ENCODE measurements at regions not wholly inside any gene's neighbourhood (a gene's known extent, or its start where the extent isn't known, plus 50 kb on each side); places are given as distances from the start of the nearest gene placed in this dataset.
"Not testable (repeated sequence)": the region's sequence is repeated elsewhere in the genome, so short reads cannot be mapped to it uniquely, and the experiment has no call there.

GRCh38 chr6:14401246-14401645, 283.7 kb downstream of the CD83 start:
- DNase-seq, result no peak

DNA sequence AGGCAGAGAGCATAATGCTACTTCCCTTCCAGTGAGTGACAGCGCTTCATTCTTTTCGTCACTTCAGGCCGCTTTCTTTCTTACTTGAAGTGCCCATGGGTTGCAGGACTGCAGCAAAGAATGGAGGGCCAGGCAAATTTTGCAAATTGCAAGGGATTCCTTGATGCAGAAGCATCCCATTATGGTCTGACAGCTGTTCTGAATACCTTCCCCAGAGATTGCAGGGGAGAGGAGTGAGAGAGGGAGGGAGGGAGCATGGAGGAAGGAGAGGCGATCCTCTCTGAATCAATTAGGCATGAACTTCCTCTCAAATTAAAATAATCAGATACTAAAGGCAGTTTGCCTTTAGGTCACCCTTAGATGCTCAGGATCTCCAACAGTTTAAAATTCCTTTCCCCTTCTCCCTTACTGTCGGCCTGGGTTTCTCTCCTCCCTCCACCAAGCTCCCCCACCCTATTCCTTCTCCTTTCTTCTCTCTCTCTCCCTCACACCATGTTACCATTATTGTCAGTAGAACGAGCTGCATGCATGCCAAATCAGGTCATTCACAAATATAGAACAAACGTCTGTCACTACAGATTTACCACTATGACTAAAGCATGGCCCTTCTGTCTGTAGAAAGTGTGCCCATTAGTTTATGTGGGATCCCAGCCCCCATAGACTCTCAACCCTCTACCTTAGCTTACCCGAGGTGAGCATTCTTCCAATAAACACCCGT, 289.2 kb downstream of the CD83 start:
- DNase-seq, result no peak

- DNase-seq, result no peak
Observed at GRCh38 chr6:14408446-14408845, 290.9 kb downstream of the CD83 start.

DNA sequence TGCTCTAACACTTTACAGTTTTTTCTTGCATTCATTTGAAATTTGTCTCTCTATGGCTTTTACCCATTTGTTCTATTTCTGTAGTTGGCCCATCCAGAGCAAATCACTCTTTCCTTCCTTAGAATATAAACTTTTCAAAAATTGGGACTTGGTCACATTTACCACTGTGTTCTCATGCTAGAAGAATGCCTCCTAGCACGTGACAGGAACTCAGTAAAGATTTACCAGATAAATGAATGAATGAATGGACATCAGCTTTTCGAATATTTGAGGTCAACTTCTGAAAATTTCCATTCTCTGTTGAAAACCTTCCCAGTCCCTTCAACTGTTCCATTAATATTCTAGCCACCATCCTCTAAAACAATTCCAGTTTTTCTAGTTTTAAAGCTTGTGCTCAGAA, 294.5 kb downstream of the CD83 start:
- no peak for DNase-seq

DNA sequence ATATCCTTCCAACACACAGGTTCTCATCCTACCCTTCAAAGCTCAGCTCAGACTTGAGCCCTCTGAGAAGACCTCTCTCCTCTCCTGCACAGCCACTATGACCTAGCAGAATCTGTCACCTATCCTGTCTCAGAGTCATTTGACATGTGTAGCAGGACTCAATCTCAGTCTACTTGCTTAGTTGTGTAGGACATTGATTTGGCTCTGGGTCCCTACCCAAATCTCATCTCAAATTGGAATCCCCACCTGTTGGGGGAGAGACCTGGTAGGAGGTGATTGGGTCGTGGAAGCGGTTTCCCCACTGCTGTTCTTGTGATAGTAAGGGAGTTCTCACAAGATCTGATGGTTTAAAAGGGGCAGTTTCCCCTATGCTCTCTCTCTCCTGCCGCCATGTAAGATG, 297.9 kb downstream of the CD83 start:
- DNase-seq, result no peak

GRCh38 chr6:14417377-14417776, 299.8 kb downstream of the CD83 start:
- no peak for DNase-seq

GRCh38 chr6:14419224-14419623, 301.7 kb downstream of the CD83 start:
- DNase-seq, result not testable (repeated sequence)

DNA sequence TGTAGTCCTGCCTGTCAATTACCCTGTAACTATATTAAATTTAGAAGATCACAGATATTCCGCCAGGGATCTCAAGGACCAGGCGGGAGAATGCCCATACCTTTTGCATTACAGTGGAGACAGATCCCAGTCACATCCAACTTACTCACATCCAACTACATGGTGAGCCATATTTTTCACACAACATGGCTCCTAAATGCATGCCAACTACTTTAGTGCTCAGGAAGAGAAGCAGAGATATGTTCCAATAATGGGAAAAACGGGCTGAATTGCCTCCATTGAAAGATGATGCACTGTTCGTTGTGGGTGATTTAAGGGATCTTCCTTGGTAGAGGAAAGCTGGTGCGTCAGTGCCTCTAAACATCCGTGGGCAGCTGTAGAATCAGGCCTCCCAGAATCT, 304.5 kb downstream of the CD83 start:
- DNase-seq, result no peak

GRCh38 chr6:14422917-14423316, 305.3 kb downstream of the CD83 start:
- no peak for DNase-seq

- DNase-seq, result no peak
Observed at GRCh38 chr6:14423330-14423729, 305.8 kb downstream of the CD83 start.

- DNase-seq, result no peak
Observed at GRCh38 chr6:14423955-14424354, 306.4 kb downstream of the CD83 start.

GRCh38 chr6:14425805-14426204, 308.2 kb downstream of the CD83 start:
- no peak for DNase-seq

- no peak for DNase-seq
Observed at GRCh38 chr6:14426281-14426680, 308.7 kb downstream of the CD83 start.

DNA sequence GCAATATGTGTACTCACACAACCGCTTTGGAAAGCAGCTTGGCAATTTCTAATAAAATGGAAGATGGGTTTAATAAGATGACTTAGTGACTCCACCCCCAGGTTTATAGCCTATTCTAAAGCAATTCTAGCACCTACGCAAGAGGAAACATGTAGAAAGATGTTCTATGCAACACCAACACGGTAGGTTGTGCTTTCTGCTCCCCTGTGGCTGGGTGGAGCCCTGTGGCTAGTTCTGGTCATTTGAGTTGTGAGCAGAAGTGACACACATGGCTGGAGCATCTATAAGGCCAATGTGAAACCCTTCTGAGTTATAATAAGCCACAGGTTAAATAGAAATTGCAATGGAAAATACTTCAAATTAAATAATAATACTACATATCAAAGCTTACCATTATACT, 310.7 kb downstream of the CD83 start:
- no peak for DNase-seq

GRCh38 chr6:14429396-14429795, 311.8 kb downstream of the CD83 start:
- DNase-seq, result no peak

DNA sequence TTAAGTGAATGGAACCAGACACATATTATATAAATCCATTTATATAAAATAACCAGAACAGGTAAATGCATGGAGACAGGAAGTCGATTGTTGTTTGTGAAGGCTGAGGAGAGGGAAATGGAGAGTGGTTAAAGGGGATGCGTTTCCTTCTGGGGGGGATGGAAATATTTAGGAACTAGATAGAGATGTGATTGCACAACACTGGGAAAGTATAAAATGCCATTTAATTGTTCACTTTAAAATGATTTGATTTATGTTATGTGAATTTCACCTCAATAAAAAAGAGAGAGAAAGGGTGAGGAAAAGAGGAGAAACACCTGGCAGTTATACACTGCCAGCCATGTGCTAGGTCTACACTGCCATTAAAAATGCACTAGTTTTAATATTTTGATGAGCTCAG, 312.6 kb downstream of the CD83 start:
- no peak for DNase-seq

DNA sequence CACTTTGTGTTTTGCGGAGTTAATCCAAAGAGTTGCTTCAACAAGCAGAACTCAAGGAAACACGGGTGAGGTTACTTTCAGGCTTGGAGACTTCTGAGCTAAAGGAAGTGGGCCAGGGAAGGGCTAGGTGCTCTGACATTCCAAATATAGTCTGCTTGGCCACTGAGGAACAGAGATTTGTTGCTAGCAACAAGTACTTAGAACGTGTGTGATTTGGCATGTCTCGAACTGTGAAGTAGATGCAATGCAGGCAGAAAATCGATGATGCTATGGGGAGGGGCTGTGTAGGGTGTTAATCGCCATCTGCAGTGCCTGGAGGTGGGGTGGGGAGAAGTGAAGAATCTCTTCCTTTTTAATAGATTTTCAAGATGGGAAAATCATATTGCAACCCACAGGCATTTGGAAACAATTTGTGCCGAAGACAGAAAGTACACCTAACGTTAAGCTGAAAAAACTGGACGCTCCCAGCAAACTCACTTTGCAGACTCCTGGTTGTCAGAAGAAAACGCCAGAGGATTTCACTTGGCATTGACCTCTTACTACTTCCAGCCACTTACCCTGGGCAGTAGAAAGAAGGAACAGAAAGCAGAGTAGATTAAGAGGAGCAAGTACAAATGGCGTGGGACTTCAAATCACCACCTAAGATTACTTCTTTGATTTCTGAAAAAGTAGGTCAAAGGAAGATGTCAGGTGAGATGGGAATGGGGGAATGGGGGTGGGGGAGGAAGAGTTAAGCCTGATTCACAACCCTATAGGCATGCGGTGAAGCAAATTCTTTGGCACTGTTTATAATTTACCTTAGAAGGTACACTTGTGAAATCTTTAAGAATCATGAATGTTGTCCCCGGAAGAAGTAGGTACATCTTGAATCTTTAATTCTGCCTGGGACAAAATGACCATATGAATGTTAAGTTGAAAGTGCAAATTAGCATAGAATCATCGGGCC, 314.1 kb downstream of the CD83 start:
- no peak for DNase-seq

GRCh38 chr6:14434916-14435690, 317.5 kb downstream of the CD83 start:
- DNase-seq, result no peak

GRCh38 chr6:14436592-14437132, 319.1 kb downstream of the CD83 start:
- DNase-seq, result no peak

DNA sequence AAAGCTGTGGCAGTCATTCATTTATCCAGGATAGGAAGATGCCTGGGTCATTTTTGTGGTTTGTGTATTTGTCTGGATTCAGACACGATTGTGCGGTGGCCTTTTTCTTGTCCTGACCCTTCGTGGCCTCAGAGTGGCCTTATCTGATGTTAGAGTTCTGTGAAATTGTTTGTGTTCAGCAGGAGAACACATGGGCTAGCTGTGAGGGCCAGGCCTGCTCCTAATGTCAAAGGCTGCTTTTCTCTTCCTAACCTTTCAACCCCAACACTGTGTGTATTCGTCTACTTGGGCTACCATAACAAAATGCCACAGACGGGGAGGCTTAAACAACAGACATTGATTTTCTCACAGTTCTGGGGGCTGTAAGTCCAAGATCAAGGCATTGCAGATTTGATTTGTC, 321.8 kb downstream of the CD83 start:
- no peak for DNase-seq

- DNase-seq, result no peak
Observed at GRCh38 chr6:14440215-14440910, 322.8 kb downstream of the CD83 start.

Measured in stimulated activated CD4-positive, alpha-beta T cell treated with anti-CD3 and anti-CD28 coated beads, Interleukin-1b, Interleukin-23, amount 100 ng/mL, for 48 hours (primary cell).